TTC549 (cell line): ENCODE measurements at regions not wholly inside any gene's neighbourhood (a gene's known extent, or its start where the extent isn't known, plus 50 kb on each side); places are given as distances from the start of the nearest gene placed in this dataset.

Source experiments
- FAIRE-seq: peaks from 2 replicates; lab custom pipeline; 2012; peaks lifted over from hg19 to GRCh38; lab: Jason Lieb, UNC

- no peak for FAIRE-seq
Measured at GRCh38 chr4:163967710-163968109, 473.2 kb downstream of the TMA16 start.

- FAIRE-seq, result no peak
Measured at GRCh38 chr4:163969291-163969690, 474.8 kb downstream of the TMA16 start.

GRCh38 chr4:163976588-163976987, 482.1 kb downstream of the TMA16 start:
- FAIRE-seq, result no peak

GRCh38 chr4:163988391-163988790, 493.9 kb downstream of the TMA16 start:
- FAIRE-seq, result no peak

- no peak for FAIRE-seq
Measured at GRCh38 chr4:163988865-163989264, 494.4 kb downstream of the TMA16 start.

GRCh38 chr4:163991298-163991865, 496.9 kb downstream of the TMA16 start:
- no peak for FAIRE-seq

GRCh38 chr4:164009435-164009834, 514.9 kb downstream of the TMA16 start:
- no peak for FAIRE-seq

GRCh38 chr4:164011791-164012190, 517.3 kb downstream of the TMA16 start:
- FAIRE-seq, result no peak

- FAIRE-seq, result no peak
Measured at GRCh38 chr4:164012396-164013027, 518.0 kb downstream of the TMA16 start.

GRCh38 chr4:164021947-164022346, 527.5 kb downstream of the TMA16 start:
- FAIRE-seq, result no peak

- no peak for FAIRE-seq
Measured at GRCh38 chr4:164023214-164023613, 528.7 kb downstream of the TMA16 start.

- FAIRE-seq, result no peak
Measured at GRCh38 chr4:164027805-164028204, 533.3 kb downstream of the TMA16 start.

GRCh38 chr4:164039482-164039881, 545.0 kb downstream of the TMA16 start:
- no peak for FAIRE-seq

GRCh38 chr4:164056426-164057142, 562.1 kb downstream of the TMA16 start:
- no peak for FAIRE-seq

GRCh38 chr4:164058776-164059445, 564.4 kb downstream of the TMA16 start:
- no peak for FAIRE-seq

- FAIRE-seq, result no peak
Measured at GRCh38 chr4:164060456-164060855, 566.0 kb downstream of the TMA16 start.

GRCh38 chr4:164068392-164068791, 573.9 kb downstream of the TMA16 start:
- no peak for FAIRE-seq

GRCh38 chr4:164070625-164071024, 576.1 kb downstream of the TMA16 start:
- FAIRE-seq, result no peak

- no peak for FAIRE-seq
Measured at GRCh38 chr4:164081371-164081770, 586.9 kb downstream of the TMA16 start.

GRCh38 chr4:164081801-164082200, 587.3 kb downstream of the TMA16 start:
- FAIRE-seq, result no peak

- FAIRE-seq, result no peak
Measured at GRCh38 chr4:164087733-164088132, 593.2 kb downstream of the TMA16 start.

GRCh38 chr4:164095313-164096110, 601.0 kb downstream of the TMA16 start:
- FAIRE-seq, result no peak
